Bronchial epithelial cell (primary cell): ENCODE measurements at regions not wholly inside any gene's neighbourhood (a gene's known extent, or its start where the extent isn't known, plus 50 kb on each side); places are given as distances from the start of the nearest gene placed in this dataset.
A peak's percentile ranks its signal among the peaks of the same experiment; 100 is the strongest.

Experiments
- DNase-seq: peaks from one replicate; pipeline ENCODE4 v3.0.0-alpha.2; 2010; ENCODE audit warnings: low read depth
- FAIRE-seq: peaks from 2 replicates; lab custom pipeline; 2011; peaks lifted over from hg19 to GRCh38; lab: Jason Lieb, UNC
- H3K27me3 ChIP-seq: 2 replicates; pipeline ENCODE4 v1.5.1; 2011; ENCODE audit warnings: low read length; ENCODE audit not compliant: control insufficient read depth, insufficient read depth
- H3K36me3 ChIP-seq: 2 replicates; pipeline ENCODE4 v1.5.1; 2011; ENCODE audit warnings: low read length; ENCODE audit not compliant: control insufficient read depth, insufficient read depth
- H3K4me3 ChIP-seq: 2 replicates; pipeline ENCODE4 v1.5.1; 2011; ENCODE audit warnings: mild to moderate bottlenecking, low read depth, low read length, control low read depth
- CTCF ChIP-seq: IDR thresholded peaks from 2 replicates; pipeline ENCODE4 v1.5.1; 2011; ENCODE audit warnings: mild to moderate bottlenecking, moderate library complexity, low read length, control low read depth, inconsistent platforms; ENCODE audit not compliant: insufficient read depth, severe bottlenecking

- no peaks in the 10 kb centered on the region for H3K27me3 ChIP-seq
- FAIRE-seq (no peak), DNase-seq (no peak)
- no peak overlapping the region for H3K4me3 ChIP-seq
- no peak for TF ChIP-seq CTCF
- H3K36me3 ChIP-seq, result no peaks in the 10 kb centered on the region
Observed at GRCh38 chr6:125570526-125570925, 178.9 kb upstream of the HEY2 start.

GRCh38 chr6:125571207-125571755, 178.2 kb upstream of the HEY2 start:
- no peak for TF ChIP-seq CTCF
- no peaks in the 10 kb centered on the region for H3K27me3 ChIP-seq
- no peak overlapping the region for H3K4me3 ChIP-seq
- no peaks in the 10 kb centered on the region for H3K36me3 ChIP-seq
- DNase-seq (peak; percentile 78), FAIRE-seq (no peak)

- Histone ChIP-seq H3K27me3 (no peaks in the 10 kb centered on the region), H3K36me3 (no peaks in the 10 kb centered on the region), H3K4me3 (no peak overlapping the region)
- FAIRE-seq, result peak; percentile 47
- peak; percentile 55 for DNase-seq
- TF ChIP-seq CTCF, result no peak
Observed at GRCh38 chr6:125574604-125575003, 174.8 kb upstream of the HEY2 start.

GRCh38 chr6:125577124-125577662, 172.2 kb upstream of the HEY2 start:
- no peak for DNase-seq
- FAIRE-seq, result no peak
- no peaks in the 10 kb centered on the region for H3K27me3 ChIP-seq
- H3K36me3 ChIP-seq, result no peaks in the 10 kb centered on the region
- no peak for TF ChIP-seq CTCF
- H3K4me3 ChIP-seq, result no peak overlapping the region

- TF ChIP-seq CTCF, result peak; percentile 2
- Histone ChIP-seq H3K27me3 (no peaks in the 10 kb centered on the region), H3K36me3 (no peaks in the 10 kb centered on the region), H3K4me3 (no peak overlapping the region)
- DNase-seq, result peak; percentile 79
- FAIRE-seq, result peak; percentile 86
Observed at GRCh38 chr6:125584468-125584939, 164.9 kb upstream of the HEY2 start.

- DNase-seq (no peak), FAIRE-seq (no peak)
- Histone ChIP-seq H3K27me3 (no peaks in the 10 kb centered on the region), H3K4me3 (no peak overlapping the region), H3K36me3 (no peaks in the 10 kb centered on the region)
- TF ChIP-seq CTCF, result no peak
Observed at GRCh38 chr6:125585470-125585869, 164.0 kb upstream of the HEY2 start.
